Heart right ventricle (tissue), 16 donors: ENCODE measurements at regions not wholly inside any gene's neighbourhood (a gene's known extent, or its start where the extent isn't known, plus 50 kb on each side); places are given as distances from the start of the nearest gene placed in this dataset.

Experiments used
- ATAC-seq, 8 donors: fragments of 200-7000 bp; cut with Tn5 transposase; one replicate each; pipeline ENCODE4 v1.9.1; 2020; ENCODE audit warnings: mild to moderate bottlenecking in 8 of 8, moderate library complexity in 8 of 8, moderate number of reproducible peaks in 1 of 8
- DNase-seq, 2 donors: peaks; one replicate each; pipeline ENCODE4 v3.0.0-alpha.2; 2020
- H3K27ac ChIP-seq, 10 donors: fragments of 200-600 bp; sonication (generic) in 2 of 10; one replicate each; pipeline versions ENCODE4 v1.5.0 to v1.8.0; 2020 to 2022; ENCODE audit warnings: mild to moderate bottlenecking in 3 of 10
- H3K27me3 ChIP-seq, 7 donors: fragments of 200-600 bp; one replicate each; pipeline ENCODE4 v1.8.0; 2021 to 2022; ENCODE audit warnings: mild to moderate bottlenecking in 2 of 7
- H3K36me3 ChIP-seq, 9 donors: fragments of 200-600 bp; sonication (generic) in 1 of 9; one replicate each; pipeline versions ENCODE4 v1.5.0 to v1.8.0; 2020 to 2022; ENCODE audit warnings: mild to moderate bottlenecking in 2 of 9
- H3K4me1 ChIP-seq, 9 donors: fragments of 200-600 bp; sonication (generic) in 1 of 9; one replicate each; pipeline versions ENCODE4 v1.5.0 to v1.8.0; 2020 to 2022; ENCODE audit warnings: mild to moderate bottlenecking in 4 of 9
- H3K4me3 ChIP-seq, 10 donors: fragments of 200-600 bp; sonication (generic) in 2 of 10; one replicate each; pipeline versions ENCODE4 v1.5.0 to v1.8.0; 2020 to 2022; ENCODE audit warnings: mild to moderate bottlenecking in 7 of 10, moderate library complexity in 2 of 10
- H3K9me3 ChIP-seq, 11 donors: fragments of 200-600 bp in 10 of 11; sonication (generic) in 2 of 11; one replicate each; pipeline versions ENCODE4 v1.5.0 to v1.8.0; 2013 to 2022; ENCODE audit warnings: mild to moderate bottlenecking in 2 of 11, control low read depth in 1 of 11, moderate library complexity in 1 of 11
- WGBS, 2 donors: extraction: QIAGEN DNeasy Blood & Tissue Kit; methylation state at CpG; one replicate each; pipeline ENCODE4 v1.1.7; 2013; ENCODE audit warnings: inconsistent platforms in 1 of 2; 5-methylcytosine and 5-hydroxymethylcytosine counted together
- intact Hi-C, 10 donors: fragments of 100-400 bp; cut with DNase I; formaldehyde crosslinking; loops; one replicate each; pipeline versions ENCODE4 v1.11.1 to v1.14.2; 2022
- TF ChIP-seq, protein P1 (sequence below), 9 donors: fragments of 200-600 bp; sonication (generic) in 2 of 9; IDR thresholded peaks; one replicate each; pipeline versions ENCODE4 v1.5.0 to v1.8.0; 2021 to 2022; ENCODE audit warnings: antibody characterized with exemption in 9 of 9, mild to moderate bottlenecking in 5 of 9, moderate library complexity in 1 of 9
- donor health status: Arrhythmogenic right ventricular cardiomyopathy.
- donor health status: ischemic (EF 13 %, LVEDD 7.1; RV severe dilation, severe dysfunction).
- donor health status: healthy with polysubstance abuse.
- donor health status: DM: no; HTN: yes; CAD: no.
- donor health status: DM: no; HTN: no; CAD: no.
- donor health status: ischemic (EF 25% LVEDD 6.9; RV normal size, moderate dysfunction).
- donor health status: ischemic (EF 25% LVEDD 5.7; RV mildly dilated, moderate dysfunction).
- donor health status: healthy.
- donor health status: DM: yes; HTN: yes; CAD: no.
- donor health status: Ischemic cardiomyopathy.
- donor health status: ischemic (EF 35%, LVEDD 5.7; RV mildly dilated, moderate dysfunction).
- donor health status: nonischemic (EF 11% LVEDD 7.7; RV severe dilation, severe dysfunction).
- donor health status: DM: yes; HTN: yes; CAD: no.
- donor health status: PGD.
- donor health status: ischemic (EF 29% LVEDD 5.4; RV normal size, mild dysfunction).
- donor health status: nonischemic (EF 23%, LVEDD 6.1; RV moderate dilation, normal function).

DNA sequence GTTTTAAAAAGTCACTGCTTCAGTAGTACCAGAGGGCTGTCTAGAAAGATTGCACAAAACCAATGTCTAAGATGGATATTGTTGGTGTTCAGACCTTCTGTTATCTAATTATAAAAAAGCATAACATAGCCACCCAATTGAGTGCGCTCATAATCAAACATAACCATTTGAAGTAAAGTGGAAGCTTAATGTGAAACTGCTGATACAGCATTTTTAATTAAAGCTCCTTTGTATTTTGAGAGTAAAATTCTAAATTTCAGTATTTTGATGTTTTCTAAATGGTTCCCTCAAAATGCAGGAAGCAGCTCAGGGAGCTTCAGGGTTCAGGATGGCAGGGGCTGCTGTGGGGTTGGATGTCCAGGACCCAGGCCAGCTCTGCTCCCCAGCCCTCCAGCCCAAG, 291.8 kb upstream of the ZFP64 start:
- DNase-seq: no peak
- WGBS, 2 donors: 97 to 100% methylated on average over 1 of the region's 1 CpG

DNA sequence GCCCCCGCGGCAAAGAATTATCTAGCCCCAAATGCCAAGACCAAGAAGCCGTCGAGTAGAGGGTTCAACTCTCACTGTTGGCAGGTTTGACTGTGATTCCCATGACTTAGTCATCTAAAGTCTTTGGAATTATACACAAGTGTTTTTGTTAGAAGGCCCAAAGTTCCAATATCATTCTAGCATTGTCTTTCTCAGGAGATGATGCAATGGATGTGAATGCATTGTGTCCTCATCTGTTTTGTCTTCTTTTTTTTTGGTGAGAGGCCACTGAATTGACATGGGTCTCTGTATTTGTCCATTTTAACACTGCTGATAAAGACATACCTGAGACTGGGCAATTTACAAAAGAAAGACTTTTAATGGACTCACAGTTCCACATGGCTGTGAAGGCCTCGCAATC, 290.5 kb upstream of the ZFP64 start:
- intact Hi-C loops: no loop called here
- no peaks in the 10 kb centered on the region for H3K36me3 ChIP-seq
- peaks cover 0 to 7% (median 0%) of the 10 kb centered on the region in 7 donors for H3K27me3 ChIP-seq
- DNase-seq (no peak), ATAC-seq (no peak)
- no peak overlapping the region for H3K4me3 ChIP-seq
- TF ChIP-seq, protein P1, sequence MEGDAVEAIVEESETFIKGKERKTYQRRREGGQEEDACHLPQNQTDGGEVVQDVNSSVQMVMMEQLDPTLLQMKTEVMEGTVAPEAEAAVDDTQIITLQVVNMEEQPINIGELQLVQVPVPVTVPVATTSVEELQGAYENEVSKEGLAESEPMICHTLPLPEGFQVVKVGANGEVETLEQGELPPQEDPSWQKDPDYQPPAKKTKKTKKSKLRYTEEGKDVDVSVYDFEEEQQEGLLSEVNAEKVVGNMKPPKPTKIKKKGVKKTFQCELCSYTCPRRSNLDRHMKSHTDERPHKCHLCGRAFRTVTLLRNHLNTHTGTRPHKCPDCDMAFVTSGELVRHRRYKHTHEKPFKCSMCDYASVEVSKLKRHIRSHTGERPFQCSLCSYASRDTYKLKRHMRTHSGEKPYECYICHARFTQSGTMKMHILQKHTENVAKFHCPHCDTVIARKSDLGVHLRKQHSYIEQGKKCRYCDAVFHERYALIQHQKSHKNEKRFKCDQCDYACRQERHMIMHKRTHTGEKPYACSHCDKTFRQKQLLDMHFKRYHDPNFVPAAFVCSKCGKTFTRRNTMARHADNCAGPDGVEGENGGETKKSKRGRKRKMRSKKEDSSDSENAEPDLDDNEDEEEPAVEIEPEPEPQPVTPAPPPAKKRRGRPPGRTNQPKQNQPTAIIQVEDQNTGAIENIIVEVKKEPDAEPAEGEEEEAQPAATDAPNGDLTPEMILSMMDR (IDR thresholded peaks at IDR 0.05): no peak
- whole genome bisulfite sequencing, 2 donors: 79 to 86% methylated on average over 5 of the region's 5 CpGs
- H3K4me1 ChIP-seq: no peaks in the 10 kb centered on the region
- H3K9me3 ChIP-seq: no peaks in the 10 kb centered on the region
- H3K27ac ChIP-seq: no peak overlapping the region

More for the DNA sequence above, 291.8 kb upstream of the ZFP64 start:
- TF ChIP-seq, protein P1 (IDR thresholded peaks at IDR 0.05): no peak
- Histone ChIP-seq H3K36me3 (no peaks in the 10 kb centered on the region), H3K4me3 (no peak overlapping the region), H3K9me3 (no peaks in the 10 kb centered on the region), H3K4me1 (no peaks in the 10 kb centered on the region), H3K27ac (no peak overlapping the region), H3K27me3 (peaks cover 0 to 4% (median 0%) of the 10 kb centered on the region in 7 donors)
- intact Hi-C loops: no loop called here
- no peak for ATAC-seq

DNA sequence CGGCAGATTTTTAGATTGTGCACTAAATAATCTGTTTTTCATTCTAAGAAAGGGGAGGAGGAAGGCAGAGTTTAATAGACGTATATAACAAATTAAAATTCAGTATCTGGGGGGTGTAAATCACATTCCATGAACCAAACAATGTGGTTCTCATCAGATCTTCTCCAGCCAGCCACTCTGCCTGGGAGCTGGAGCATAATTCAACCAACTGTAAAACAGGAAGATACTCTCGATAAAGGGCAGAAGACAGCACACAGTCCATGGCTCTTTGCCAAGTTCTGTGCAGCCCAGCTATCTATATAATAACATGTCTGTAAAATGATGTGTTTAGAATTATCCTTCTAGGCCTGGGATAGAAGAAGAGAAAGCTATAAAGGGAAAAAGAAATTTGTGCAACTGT, 289.9 kb upstream of the ZFP64 start:
- H3K9me3 ChIP-seq: no peaks in the 10 kb centered on the region
- H3K36me3 ChIP-seq: no peaks in the 10 kb centered on the region
- intact Hi-C loops: no loop called here
- TF ChIP-seq, protein P1 (IDR thresholded peaks at IDR 0.05): no peak
- H3K27ac ChIP-seq: no peak overlapping the region
- ATAC-seq (no peak), DNase-seq (no peak)
- H3K4me3 ChIP-seq: no peak overlapping the region
- H3K27me3 ChIP-seq: peaks cover 0 to 7% (median 0%) of the 10 kb centered on the region in 7 donors
- H3K4me1 ChIP-seq: no peaks in the 10 kb centered on the region
- 57 to 74% methylated on average over 3 of the region's 3 CpGs for WGBS, 2 donors

DNA sequence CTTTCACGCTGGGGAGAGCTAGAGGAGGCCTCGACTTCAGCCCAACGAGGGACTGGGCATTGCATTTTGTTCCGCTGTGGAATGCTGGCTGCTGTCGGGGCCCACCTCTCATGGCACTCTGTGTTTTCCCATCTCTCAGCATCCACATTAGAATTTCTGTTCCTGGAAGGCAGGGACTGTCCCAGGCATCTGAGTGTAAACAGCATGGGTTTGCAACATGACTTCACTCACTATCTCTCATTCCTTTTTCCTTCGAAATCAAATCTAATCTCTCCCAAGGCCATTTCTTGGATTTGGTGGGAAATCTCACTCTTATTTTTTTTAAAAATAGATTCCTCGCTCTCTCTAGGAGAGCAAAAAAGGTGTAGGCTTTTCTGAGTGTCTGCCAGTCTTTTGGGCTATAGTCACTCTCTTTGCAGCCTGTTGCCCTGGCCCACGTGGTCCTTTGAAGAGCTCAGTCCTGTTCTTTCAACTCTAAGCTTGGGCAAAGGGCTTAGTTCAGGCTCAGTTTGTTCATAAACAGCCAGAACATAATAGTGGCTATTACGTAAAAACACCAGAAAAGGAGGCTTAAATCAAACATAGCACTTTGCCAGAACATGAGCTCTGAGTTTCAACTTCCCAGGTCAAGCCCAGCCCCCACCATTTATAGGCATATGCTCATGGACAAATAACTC, 284.6 kb upstream of the ZFP64 start:
- H3K9me3 ChIP-seq: no peaks in the 10 kb centered on the region
- no peaks in the 10 kb centered on the region for H3K36me3 ChIP-seq
- H3K27ac ChIP-seq: no peak overlapping the region
- 76 to 78% methylated on average over 9 of the region's 9 CpGs for WGBS, 2 donors
- DNase-seq (no peak), ATAC-seq (no peak)
- intact Hi-C loops: no loop called here
- no peak overlapping the region for H3K4me3 ChIP-seq
- TF ChIP-seq, protein P1 (IDR thresholded peaks at IDR 0.05): no peak
- no peaks in the 10 kb centered on the region for H3K4me1 ChIP-seq
- H3K27me3 ChIP-seq: peaks cover 0 to 7% (median 0%) of the 10 kb centered on the region in 7 donors
